T-cell (primary cell): ENCODE measurements at regions not wholly inside any gene's neighbourhood (a gene's known extent, or its start where the extent isn't known, plus 50 kb on each side); places are given as distances from the start of the nearest gene placed in this dataset.

Experiments used
- ATAC-seq, 4 experiments: fragments of 200-7000 bp in 3 of 4; fragments of 150-1000 bp in 1 of 4; cut with Tn5 transposase; replicated peaks in 1 of 4; 1 replicate in 3 of 4; 2 replicates in 1 of 4; pipeline ENCODE4 v1.10.0; 2021; ENCODE audit warnings: moderate library complexity in 3 of 4, mild to moderate bottlenecking in 2 of 4, moderate number of reproducible peaks in 1 of 4
- CTCF ChIA-PET, 2 donors: fragments of 300-600 bp; sonication (Branson Sonifier 250); formaldehyde crosslinking; loops; one replicate each; lab custom pipeline; 2022; ENCODE audit warnings: antibody characterized with exemption in 2 of 2; lab: Charles Lee
- POLR2A ChIA-PET, 2 donors: fragments of 300-600 bp; sonication (Branson Sonifier 250); formaldehyde crosslinking; loops; one replicate each; lab custom pipeline; 2022; ENCODE audit warnings: antibody characterized with exemption in 2 of 2; lab: Charles Lee
- DNase-seq, 35 experiments: peaks; one replicate each; pipeline versions ENCODE4 v3.0.0 to v3.0.0-alpha.2; 2013 to 2023
- H3K27ac ChIP-seq: one replicate; pipeline ENCODE4 v1.5.1; 2013; ENCODE audit warnings: low read length
- H3K27me3 ChIP-seq, 2 experiments: replicated peaks in 1 of 2; 1 replicate in 1 of 2; 2 replicates in 1 of 2; pipeline versions ENCODE4 v1.6.1 to v1.7.0; 2013; ENCODE audit warnings: low read length in 1 of 2, mixed read lengths in 1 of 2; ENCODE audit not compliant: control insufficient read depth in 2 of 2, insufficient read depth in 2 of 2; ENCODE audit errors: extremely low read depth in 1 of 2
- H3K36me3 ChIP-seq, 2 donors: 1 replicate in 1 of 2; 2 replicates in 1 of 2; pipeline versions ENCODE4 v1.6.1 to v1.7.0; 2013; ENCODE audit warnings: low read length in 1 of 2; ENCODE audit not compliant: control insufficient read depth in 2 of 2, insufficient read depth in 1 of 2; ENCODE audit errors: extremely low read depth in 1 of 2
- H3K4me1 ChIP-seq, 2 experiments: 1 replicate in 1 of 2; 2 replicates in 1 of 2; pipeline versions ENCODE4 v1.6.1 to v1.7.0; 2013; ENCODE audit warnings: low read length in 2 of 2, mixed read lengths in 1 of 2; ENCODE audit not compliant: insufficient read depth in 2 of 2, control insufficient read depth in 1 of 2; ENCODE audit errors: extremely low read depth in 1 of 2
- H3K4me3 ChIP-seq, 2 donors: 1 replicate in 1 of 2; 2 replicates in 1 of 2; pipeline versions ENCODE4 v1.5.1 to v1.7.0; 2013; ENCODE audit warnings: mild to moderate bottlenecking in 2 of 2, low read length in 1 of 2, moderate library complexity in 1 of 2; ENCODE audit not compliant: control insufficient read depth in 1 of 2; ENCODE audit errors: extremely low read depth in 1 of 2
- H3K9me3 ChIP-seq: 2 replicates; pipeline ENCODE4 v1.7.0; 2013
- H3K27ac Mint-ChIP-seq, 2 donors: one replicate each; pipeline ENCODE4 v1.8.0; 2020 to 2021; ENCODE audit warnings: mild to moderate bottlenecking in 2 of 2, mixed read lengths in 2 of 2
- H3K27me3 Mint-ChIP-seq, 2 donors: one replicate each; pipeline ENCODE4 v1.8.0; 2021 to 2022; ENCODE audit warnings: mixed read lengths in 2 of 2
- H3K36me3 Mint-ChIP-seq: one replicate; pipeline ENCODE4 v1.8.0; 2021; ENCODE audit warnings: mixed read lengths
- H3K4me1 Mint-ChIP-seq, 3 donors: one replicate each; pipeline ENCODE4 v1.8.0; 2020 to 2022; ENCODE audit warnings: mixed read lengths in 3 of 3, mild to moderate bottlenecking in 1 of 3
- H3K4me3 Mint-ChIP-seq, 3 donors: one replicate each; pipeline ENCODE4 v1.8.0; 2020 to 2022; ENCODE audit warnings: mild to moderate bottlenecking in 3 of 3, mixed read lengths in 3 of 3, moderate library complexity in 3 of 3
- H3K9me3 Mint-ChIP-seq, 3 donors: one replicate each; pipeline ENCODE4 v1.8.0; 2020 to 2022; ENCODE audit warnings: mixed read lengths in 3 of 3
- WGBS: methylation state at CpG from one replicate; pipeline ENCODE4 v1.1.5; 2013; ENCODE audit warnings: missing lambda C conversion rate; ENCODE audit not compliant: insufficient coverage; 5-methylcytosine and 5-hydroxymethylcytosine counted together

DNA sequence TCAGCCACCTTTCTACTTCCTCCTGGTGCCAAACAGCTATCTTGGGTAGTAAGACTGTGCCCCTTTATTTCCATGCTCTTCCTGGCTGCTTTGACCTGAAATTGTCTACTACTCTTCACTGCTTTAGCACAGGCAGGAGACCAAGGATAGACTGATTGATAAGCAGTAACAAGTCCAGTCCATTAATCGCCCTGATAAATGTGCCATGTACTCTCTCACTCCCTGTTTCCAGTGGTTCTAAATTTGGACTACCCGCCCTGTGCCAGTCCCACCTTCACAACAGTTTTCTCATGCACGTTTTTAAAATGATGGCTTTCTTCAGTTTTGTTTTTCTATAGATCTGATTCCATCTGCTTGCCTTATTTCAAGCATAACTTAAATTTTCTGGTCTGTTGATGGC lies 189.6 kb upstream of the RBMS1 start:
- POLR2A ChIA-PET: interaction anchor here in 1 of 2 donors (0.7 kb wide), 1 partner anchor 353 kb away, joined by 3 read pairs; no protein-coding TSS in a partner anchor
- ATAC-seq (no peak), DNase-seq (no peak)
- no peak overlapping the region for H3K27ac ChIP-seq
- Mint-ChIP-seq H3K36me3 (no peaks in the 10 kb centered on the region), H3K27ac (no peak overlapping the region), H3K27me3 (peaks cover 0 to 1% of the 10 kb centered on the region in 2 donors), H3K9me3 (peaks cover 0 to 5% (median 0%) of the 10 kb centered on the region in 3 donors), H3K4me3 (no peak overlapping the region), H3K4me1 (no peaks in the 10 kb centered on the region)
- no peaks in the 10 kb centered on the region for H3K27me3 ChIP-seq
- WGBS: 100% methylated on average over 2 of the region's 3 CpGs
- no peaks in the 10 kb centered on the region for H3K9me3 ChIP-seq
- CTCF ChIA-PET: no interaction called here
- no peaks in the 10 kb centered on the region for H3K36me3 ChIP-seq
- no peak overlapping the region for H3K4me3 ChIP-seq
- no peaks in the 10 kb centered on the region for H3K4me1 ChIP-seq

- Mint-ChIP-seq H3K4me1 (no peaks in the 10 kb centered on the region), H3K9me3 (no peaks in the 10 kb centered on the region), H3K36me3 (no peaks in the 10 kb centered on the region), H3K27me3 (no peaks in the 10 kb centered on the region), H3K27ac (no peak overlapping the region), H3K4me3 (no peak overlapping the region)
- CTCF ChIA-PET: no interaction called here
- Histone ChIP-seq H3K9me3 (no peaks in the 10 kb centered on the region), H3K4me3 (no peak overlapping the region), H3K36me3 (no peaks in the 10 kb centered on the region), H3K4me1 (no peaks in the 10 kb centered on the region), H3K27ac (no peak overlapping the region), H3K27me3 (no peaks in the 10 kb centered on the region)
- 84% methylated on average over 7 of the region's 7 CpGs for WGBS
- ATAC-seq: no peak
- POLR2A ChIA-PET: interaction anchor here in 1 of 2 donors (0.7 kb wide), 1 partner anchor 447 kb away, joined by 5 read pairs; no protein-coding TSS in a partner anchor
- no peak for DNase-seq
Observed at GRCh38 chr2:160687629-160688028, 194.0 kb upstream of the RBMS1 start.

DNA sequence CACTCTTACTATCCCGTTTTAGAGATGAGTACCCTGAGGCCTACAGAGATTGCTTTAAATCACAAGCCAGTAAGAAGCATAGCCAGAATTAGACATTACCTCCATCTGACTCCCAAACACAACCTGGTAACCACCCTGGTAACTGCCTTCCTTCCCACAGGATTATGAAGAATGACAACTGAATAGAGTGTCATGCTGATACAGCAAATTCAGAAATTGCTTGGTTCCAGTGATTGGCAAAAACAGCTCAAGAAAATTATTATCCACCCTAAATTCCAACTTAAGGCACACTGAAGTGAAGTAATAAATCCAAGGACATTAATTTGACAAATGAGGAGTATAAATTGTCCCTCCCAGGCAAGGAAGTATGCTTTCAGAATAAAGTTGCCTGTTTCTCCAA lies 195.8 kb upstream of the RBMS1 start:
- H3K4me1 Mint-ChIP-seq: no peaks in the 10 kb centered on the region
- no peaks in the 10 kb centered on the region for H3K4me1 ChIP-seq
- POLR2A ChIA-PET: no interaction called here
- H3K36me3 Mint-ChIP-seq: no peaks in the 10 kb centered on the region
- no peak overlapping the region for H3K27ac Mint-ChIP-seq
- H3K4me3 ChIP-seq: no peak overlapping the region
- no peaks in the 10 kb centered on the region for H3K9me3 Mint-ChIP-seq
- H3K9me3 ChIP-seq: no peaks in the 10 kb centered on the region
- ATAC-seq (no peak), DNase-seq (no peak)
- no CpG with 5 or more reads among the region's 1 CpG for WGBS
- H3K27me3 ChIP-seq: no peaks in the 10 kb centered on the region
- CTCF ChIA-PET: no interaction called here
- H3K27ac ChIP-seq: no peak overlapping the region
- no peak overlapping the region for H3K4me3 Mint-ChIP-seq
- H3K36me3 ChIP-seq: no peaks in the 10 kb centered on the region
- H3K27me3 Mint-ChIP-seq: no peaks in the 10 kb centered on the region

- H3K27me3 Mint-ChIP-seq: no peaks in the 10 kb centered on the region
- DNase-seq (no peak), ATAC-seq (no peak)
- H3K36me3 Mint-ChIP-seq: no peaks in the 10 kb centered on the region
- WGBS: no CpG with 5 or more reads among the region's 2 CpGs
- Histone ChIP-seq H3K4me1 (no peaks in the 10 kb centered on the region), H3K4me3 (no peak overlapping the region), H3K27ac (no peak overlapping the region), H3K36me3 (no peaks in the 10 kb centered on the region), H3K27me3 (no peaks in the 10 kb centered on the region), H3K9me3 (no peaks in the 10 kb centered on the region)
- POLR2A ChIA-PET: no interaction called here
- H3K27ac Mint-ChIP-seq: no peak overlapping the region
- no peaks in the 10 kb centered on the region for H3K9me3 Mint-ChIP-seq
- H3K4me3 Mint-ChIP-seq: no peak overlapping the region
- CTCF ChIA-PET: no interaction called here
- H3K4me1 Mint-ChIP-seq: no peaks in the 10 kb centered on the region
Observed at GRCh38 chr2:160694221-160694620, 200.6 kb upstream of the RBMS1 start.

DNA sequence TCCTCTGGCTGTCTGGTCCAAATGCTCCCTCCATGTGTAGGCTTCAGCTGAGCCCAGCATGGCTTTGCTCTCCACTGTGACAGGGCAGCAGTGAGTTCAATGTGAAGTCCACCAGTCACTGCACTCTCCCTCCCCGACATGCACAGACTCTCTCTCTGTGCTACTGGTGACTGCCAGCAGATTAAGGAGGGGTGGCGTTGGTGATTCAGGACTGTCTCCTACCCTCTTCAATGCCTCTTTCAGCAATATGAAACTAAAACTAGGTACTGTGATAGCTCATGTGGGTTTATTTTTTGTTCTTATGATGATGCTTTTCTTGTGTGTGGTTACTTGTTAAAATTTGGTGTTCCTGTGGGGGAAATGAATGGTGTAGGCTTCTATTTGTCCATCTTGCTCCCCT lies 201.0 kb upstream of the RBMS1 start:
- H3K36me3 Mint-ChIP-seq: no peaks in the 10 kb centered on the region
- POLR2A ChIA-PET: no interaction called here
- no peaks in the 10 kb centered on the region for H3K27me3 ChIP-seq
- no peaks in the 10 kb centered on the region for H3K9me3 Mint-ChIP-seq
- H3K27me3 Mint-ChIP-seq: no peaks in the 10 kb centered on the region
- no peaks in the 10 kb centered on the region for H3K36me3 ChIP-seq
- DNase-seq (no peak), ATAC-seq (no peak)
- no peak overlapping the region for H3K4me3 ChIP-seq
- WGBS: no CpG with 5 or more reads among the region's 2 CpGs
- H3K4me1 ChIP-seq: no peaks in the 10 kb centered on the region
- no peak overlapping the region for H3K4me3 Mint-ChIP-seq
- H3K27ac Mint-ChIP-seq: no peak overlapping the region
- no peaks in the 10 kb centered on the region for H3K9me3 ChIP-seq
- H3K4me1 Mint-ChIP-seq: no peaks in the 10 kb centered on the region
- CTCF ChIA-PET: no interaction called here
- no peak overlapping the region for H3K27ac ChIP-seq

DNA sequence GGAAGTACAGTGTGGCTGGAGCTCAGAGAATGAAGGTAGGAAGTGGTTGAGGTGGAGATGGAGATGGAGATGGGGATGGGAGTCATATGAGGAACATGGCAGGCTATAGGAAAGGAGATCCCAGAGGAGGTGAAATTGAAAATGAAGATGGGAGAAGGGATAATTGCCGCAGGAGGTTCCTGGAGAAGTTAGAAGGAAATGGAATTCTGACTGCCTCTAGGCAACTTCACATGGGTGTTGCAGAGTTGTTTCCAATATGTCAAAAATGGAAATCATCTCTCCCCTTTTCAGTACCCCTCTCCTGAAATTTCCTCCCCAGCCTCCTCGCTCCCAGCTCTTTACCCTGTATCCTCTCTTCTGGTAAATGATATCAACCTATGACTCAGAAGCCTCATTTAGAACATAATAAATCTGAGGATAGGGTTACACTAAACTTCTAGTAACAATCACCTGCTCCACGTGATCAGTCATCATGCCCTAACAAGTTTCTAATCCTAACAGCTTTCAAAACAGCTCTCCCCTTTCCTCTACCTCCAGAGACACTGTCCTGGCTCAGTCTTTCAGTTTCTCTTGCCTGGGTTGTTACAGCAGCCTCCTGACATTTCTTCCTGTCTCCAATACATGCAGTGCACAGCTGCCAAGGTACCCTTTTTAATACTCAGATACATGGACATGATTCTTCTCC lies 201.9 kb upstream of the RBMS1 start:
- POLR2A ChIA-PET: no interaction called here
- Histone ChIP-seq H3K4me1 (no peaks in the 10 kb centered on the region), H3K9me3 (no peaks in the 10 kb centered on the region), H3K36me3 (no peaks in the 10 kb centered on the region), H3K4me3 (no peak overlapping the region), H3K27me3 (no peaks in the 10 kb centered on the region), H3K27ac (no peak overlapping the region)
- H3K4me1 Mint-ChIP-seq: no peaks in the 10 kb centered on the region
- ATAC-seq (no peak), DNase-seq (no peak)
- no peaks in the 10 kb centered on the region for H3K36me3 Mint-ChIP-seq
- no peaks in the 10 kb centered on the region for H3K9me3 Mint-ChIP-seq
- CTCF ChIA-PET: no interaction called here
- no peak overlapping the region for H3K4me3 Mint-ChIP-seq
- no peak overlapping the region for H3K27ac Mint-ChIP-seq
- H3K27me3 Mint-ChIP-seq: no peaks in the 10 kb centered on the region
- 60% methylated on average over 1 of the region's 3 CpGs for WGBS

DNA sequence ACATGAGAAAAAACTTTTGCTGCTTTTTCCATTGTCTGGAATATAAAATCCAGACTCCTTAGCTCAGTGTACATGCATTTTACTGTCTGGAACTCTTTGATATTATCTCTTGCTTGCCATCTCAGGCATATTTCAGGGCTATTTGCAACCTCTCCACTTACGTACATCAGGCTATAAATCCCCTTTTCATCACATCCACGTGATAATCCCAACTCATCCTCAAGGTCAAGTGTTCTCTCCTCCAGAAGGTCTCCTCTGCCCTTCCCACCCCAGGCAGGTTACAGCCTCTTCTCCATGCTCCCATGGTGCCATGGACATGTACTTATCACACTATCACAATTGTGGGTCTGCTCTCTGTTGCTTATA lies 202.5 kb upstream of the RBMS1 start:
- H3K36me3 ChIP-seq: no peaks in the 10 kb centered on the region
- POLR2A ChIA-PET: no interaction called here
- Mint-ChIP-seq H3K4me3 (no peak overlapping the region), H3K9me3 (no peaks in the 10 kb centered on the region), H3K4me1 (no peaks in the 10 kb centered on the region), H3K27ac (no peak overlapping the region), H3K36me3 (no peaks in the 10 kb centered on the region), H3K27me3 (no peaks in the 10 kb centered on the region)
- 100% methylated on average over 2 of the region's 2 CpGs for WGBS
- ATAC-seq: no peak
- DNase-seq: no peak
- CTCF ChIA-PET: no interaction called here
- no peaks in the 10 kb centered on the region for H3K27me3 ChIP-seq
- no peak overlapping the region for H3K27ac ChIP-seq
- H3K4me1 ChIP-seq: no peaks in the 10 kb centered on the region
- H3K9me3 ChIP-seq: no peaks in the 10 kb centered on the region
- no peak overlapping the region for H3K4me3 ChIP-seq
